Midbrain (tissue), 1 donor: ENCODE measurements at regions not wholly inside any gene's neighbourhood (a gene's known extent, or its start where the extent isn't known, plus 50 kb on each side); places are given as distances from the start of the nearest gene placed in this dataset.
A peak's percentile ranks its signal among the peaks of the same experiment; 100 is the strongest.
"Not testable (repeated sequence)": the region's sequence is repeated elsewhere in the genome, so short reads cannot be mapped to it uniquely, and the experiment has no call there.

Experiments
- DNase-seq: peaks from one replicate; lab custom pipeline; 2025; lab: John Stamatoyannopoulos, UW

DNA sequence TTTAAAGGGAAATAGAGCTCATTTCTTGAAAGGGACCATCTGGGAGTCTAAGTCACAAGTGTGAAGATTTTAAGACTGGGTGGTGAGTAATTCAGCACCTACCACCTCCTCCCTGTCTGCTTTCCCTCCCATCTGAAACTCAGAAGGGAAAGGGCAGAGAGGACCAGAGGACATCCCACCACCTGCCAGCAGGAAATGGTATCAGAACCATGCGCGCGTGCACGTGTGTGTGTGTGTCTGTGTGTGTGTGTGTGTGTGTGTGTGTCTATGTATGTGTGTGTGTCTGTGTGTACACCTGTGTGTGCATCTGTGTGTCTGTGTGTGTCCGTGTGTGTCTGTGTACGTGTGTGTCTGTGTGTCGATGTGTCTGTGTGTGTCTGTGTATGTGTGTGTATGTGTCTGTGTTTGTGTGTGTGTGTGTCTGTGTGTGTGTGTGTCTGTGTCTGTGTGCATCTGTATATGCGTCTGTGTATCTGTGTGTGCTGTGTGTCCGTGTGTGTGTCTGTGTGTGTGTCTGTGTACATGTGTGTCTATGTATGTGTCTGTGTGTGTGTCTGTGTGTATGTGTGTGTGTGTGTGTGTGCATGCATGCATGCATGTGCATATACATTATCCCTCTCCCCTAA is 76.8 kb downstream of the ZFP36L2 start:
- no peak for DNase-seq

DNA sequence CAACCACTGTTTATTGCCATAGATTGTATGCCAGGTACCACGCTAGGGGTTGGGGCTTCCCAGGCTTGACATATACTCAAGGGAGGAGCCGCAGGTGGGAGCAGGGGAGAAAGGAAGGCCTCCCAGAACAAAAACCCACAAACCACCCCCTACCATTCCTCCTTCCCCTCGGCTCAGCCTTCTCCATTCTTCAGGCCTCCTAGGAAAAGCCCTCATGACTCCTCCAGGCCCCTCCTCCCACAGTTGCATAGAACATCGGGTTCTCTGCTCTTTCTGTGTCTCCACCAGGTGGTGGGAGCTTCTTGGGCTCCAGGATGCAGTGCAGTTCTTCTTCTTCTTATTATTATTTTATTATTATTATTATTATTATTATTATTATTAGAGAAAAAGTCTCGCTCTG is 80.3 kb downstream of the ZFP36L2 start:
- DNase-seq = no peak

DNA sequence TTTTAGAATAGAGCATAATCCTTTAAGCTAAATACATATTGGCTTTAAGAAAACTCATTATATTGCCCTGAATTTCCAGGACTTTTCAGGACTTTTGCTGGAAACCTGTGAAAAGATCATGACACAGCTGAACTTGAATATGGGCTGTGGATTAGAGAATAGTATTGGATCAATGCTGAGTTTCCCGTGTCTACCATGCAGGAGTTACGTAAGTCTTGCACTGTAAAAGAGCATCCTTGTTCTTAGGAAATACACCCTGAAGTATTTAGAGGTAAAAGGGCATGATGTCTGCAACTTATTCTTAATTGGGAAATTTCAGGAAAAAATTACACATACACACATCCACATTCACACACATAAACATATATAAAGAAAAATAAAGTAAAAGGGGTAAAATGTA is 82.1 kb downstream of the ZFP36L2 start:
- no peak for DNase-seq

DNA sequence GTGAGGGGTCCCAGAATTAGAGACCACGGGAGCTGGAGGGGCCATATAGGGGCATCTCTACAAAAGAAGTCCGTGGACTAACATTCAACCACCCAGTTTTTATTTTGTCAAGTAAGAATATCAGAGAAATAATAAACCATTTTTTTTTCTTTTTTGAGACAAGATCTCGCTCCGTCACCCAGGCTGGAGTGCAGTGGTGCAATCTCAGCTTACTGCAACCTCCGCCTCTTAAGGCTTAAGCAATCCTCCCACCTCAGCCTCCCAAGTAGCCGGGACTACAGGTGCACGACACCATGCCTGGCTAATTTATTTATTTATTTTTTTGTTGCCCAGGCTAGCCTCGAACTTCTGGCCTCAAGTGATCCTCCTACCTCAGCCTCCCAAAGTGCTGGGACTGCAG is 82.7 kb downstream of the ZFP36L2 start:
- DNase-seq = no peak

DNA sequence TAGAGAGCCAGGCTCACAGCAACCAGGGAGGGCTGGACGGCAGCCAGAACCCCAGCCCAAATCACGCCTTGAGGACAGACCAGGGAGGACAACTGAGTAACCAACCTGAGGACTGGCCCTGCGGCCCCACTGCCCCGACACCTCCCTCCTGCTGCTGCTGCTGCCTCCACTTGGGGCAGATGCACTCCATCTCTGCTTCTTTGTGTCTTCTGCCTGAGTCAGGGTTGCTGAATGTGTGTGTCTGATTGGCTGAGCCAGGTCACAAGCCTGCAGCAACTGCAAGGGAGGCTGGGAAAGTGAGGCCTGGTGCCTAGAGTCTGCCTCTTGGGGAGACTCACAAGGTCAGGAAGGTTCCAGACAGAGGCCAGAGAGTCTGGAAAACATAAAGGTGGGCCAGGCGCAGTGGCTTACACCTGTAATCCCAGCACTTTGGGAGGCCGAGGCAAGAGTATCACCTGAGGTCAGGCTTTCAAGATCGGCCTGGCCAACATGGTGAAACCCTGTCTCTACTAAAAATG is 83.4 kb downstream of the ZFP36L2 start:
- no peak for DNase-seq

DNA sequence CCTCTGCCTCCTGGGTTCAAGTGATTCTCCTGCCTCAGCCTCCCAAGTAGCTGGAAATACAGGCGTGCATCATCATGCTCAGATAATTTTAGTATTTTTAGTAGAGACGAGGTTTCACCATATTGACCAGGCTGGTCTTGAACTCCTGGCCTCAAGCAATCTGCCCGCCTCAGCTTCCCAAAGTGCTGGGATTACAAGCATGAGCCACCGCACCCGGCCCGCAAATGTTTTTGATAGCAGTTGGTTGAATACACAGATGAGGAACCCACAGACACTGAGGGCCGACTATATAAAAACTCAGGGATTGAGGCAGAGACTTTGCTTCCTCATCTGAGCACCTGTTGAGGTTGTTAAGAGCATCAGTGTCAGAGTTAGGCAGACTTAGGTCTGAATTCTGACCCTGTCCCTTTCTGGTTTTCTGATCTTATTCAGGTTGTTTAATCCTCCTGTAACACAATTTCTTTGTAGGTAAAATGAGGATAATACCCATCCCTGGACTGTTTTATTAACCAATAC is 84.7 kb downstream of the ZFP36L2 start:
- DNase-seq = not testable (repeated sequence)

DNA sequence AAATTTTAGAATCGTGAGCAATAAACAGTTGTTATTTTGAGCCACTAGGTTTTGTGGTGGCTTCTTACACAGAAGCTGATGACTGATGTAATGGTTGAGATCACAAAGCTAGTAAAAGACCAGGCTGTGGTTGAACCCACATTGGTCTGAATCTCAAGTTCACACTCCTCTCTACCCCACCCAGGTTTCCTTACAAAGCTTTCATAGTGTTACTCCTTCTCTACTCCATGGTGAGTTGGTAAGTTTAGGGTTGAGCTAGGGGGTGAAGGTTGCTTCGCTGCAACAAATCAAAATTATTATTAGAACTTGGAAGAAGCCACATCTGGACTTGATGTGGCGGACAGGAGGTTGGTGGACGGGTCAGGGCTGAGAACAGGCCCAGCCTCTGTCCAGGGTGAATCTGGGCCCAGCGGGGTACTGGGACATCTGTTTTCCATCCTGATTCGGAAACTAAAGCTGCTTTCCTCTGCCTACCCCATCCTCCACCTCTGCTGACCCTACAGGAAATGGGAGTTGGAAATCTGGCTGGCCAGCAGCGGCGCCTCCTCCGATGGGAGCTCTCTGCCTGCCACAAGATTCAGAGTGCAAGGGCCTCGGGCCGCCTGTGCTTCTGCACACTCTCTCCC is 86.3 kb downstream of the ZFP36L2 start:
- no peak for DNase-seq

DNA sequence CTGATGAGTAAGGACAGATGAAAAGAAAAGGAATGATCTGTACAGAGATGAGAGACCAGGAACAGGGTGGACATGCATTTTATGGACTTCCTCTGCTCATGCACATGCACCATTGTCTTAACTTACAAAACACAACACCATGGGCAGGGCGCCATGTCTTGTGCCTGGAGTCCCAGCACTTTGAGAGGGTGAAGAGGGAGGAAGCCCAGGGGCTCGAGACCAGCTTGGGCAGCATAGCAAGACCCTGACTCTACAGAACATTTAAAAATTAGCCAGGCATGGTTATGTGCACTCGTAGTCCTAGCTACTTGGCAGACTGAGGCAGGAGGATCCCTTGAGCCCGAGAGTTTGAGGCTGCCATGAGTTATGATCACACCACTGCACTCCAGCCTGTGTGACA is 86.9 kb downstream of the ZFP36L2 start:
- no peak for DNase-seq

DNA sequence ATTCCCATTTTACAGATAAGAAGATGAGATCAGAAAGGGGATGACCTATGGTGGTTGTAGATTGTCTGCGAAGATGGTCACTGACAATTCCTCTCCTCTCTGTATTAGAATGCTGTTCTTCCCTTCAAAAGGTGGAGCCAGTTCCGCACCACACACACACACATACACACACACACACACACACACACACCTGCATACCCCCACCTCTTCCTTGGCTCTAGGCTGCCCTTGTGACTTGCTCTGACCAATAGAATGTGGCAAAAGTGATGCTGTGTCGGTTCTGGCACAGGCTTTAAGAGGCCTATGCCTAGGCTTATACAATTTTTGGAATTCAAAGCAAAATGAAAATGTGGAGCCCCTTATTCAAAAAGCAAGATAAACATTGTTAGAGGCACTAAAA is 88.0 kb downstream of the ZFP36L2 start:
- DNase-seq = no peak

DNA sequence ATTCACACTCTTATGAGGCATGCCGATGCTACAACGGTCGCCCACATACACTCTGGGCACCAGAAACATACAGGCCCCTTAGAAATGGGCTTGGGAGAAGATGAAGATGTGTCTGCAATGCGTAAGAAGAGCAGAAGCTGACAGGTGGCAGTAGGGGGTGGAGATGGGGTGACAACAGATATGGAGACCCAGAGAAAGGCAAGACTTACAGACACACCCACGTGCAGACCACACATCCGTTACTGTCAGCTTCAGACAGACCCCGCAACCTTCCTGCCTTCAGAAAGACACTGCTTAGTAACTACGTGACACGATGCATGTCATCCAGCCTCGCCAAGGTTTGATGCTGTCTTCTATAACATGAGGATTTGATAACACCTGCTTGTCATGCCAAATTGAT is 89.5 kb downstream of the ZFP36L2 start:
- no peak for DNase-seq

DNA sequence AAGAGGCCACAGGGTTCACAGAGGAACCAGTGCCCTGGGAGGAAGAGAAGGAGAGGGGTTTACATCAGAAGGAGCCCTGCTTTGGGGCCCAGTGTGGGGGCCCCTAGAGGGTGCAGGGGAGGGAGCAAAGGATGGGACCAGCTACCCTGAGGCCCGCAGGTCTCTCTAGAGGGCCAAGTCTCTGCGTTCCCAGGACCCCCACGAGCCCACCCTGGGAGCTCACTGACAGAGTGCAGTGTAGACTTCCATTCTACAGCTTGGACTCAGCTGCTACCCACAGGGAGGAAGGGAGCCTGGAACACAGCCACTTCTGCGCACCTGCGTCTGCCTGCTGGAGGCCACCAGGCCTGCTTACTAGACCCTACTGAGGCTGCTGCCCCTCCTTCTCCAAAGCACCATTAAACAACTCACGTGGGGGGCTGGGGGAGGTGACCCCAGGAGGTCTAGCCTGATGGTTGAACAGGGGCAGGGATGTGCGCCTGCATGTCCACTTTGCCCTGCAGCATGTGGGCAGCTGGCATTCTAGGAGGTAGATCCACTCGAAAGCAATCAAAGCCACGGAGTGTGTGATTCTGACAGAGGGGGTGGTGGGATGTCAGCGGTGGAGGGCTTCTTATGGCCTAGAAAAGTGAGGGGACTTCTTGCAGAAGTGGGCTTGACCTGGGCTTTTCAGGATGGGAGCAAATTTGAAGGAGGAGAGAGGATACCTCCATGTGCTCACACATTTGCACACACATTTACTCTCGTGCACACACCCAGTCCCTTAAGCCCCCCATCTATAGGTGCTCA is 90.2 kb downstream of the ZFP36L2 start:
- DNase-seq = no peak

DNA sequence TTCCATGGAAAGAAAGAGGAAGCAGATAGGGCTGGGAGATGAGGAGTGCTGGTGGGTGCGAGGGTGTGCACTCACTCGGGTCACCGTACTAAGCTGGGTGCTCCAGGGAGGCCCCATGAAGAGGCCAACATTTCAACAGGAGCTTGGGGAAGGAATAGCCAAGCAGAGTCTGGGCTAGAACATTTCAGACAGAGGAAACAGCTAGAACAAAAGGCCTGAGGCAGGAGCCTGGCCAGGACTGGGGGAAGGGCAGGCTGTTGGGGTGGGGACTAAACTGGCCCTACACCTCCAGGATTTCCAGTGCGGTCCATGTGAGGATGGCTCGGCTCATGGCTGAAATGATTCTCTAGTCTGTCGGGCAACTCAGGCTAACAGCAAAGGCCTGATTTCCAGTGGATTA is 90.8 kb downstream of the ZFP36L2 start:
- no peak for DNase-seq

DNA sequence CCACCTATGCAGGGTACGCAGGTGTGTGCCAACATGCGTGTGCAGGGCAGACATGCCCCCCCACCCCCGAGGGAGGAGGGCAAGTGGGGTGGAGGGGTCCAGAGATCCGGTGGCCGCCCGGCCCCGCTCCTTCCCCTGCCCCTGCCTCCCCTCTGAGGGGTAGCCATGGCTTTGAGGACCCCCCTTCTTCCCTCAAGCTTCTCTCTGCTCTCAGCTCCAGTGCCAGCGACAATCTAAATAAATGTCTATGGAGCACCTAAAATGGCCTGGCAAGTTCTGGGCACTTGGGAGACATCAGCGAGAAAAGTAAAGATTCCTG is 91.9 kb downstream of the ZFP36L2 start:
- no peak for DNase-seq

DNA sequence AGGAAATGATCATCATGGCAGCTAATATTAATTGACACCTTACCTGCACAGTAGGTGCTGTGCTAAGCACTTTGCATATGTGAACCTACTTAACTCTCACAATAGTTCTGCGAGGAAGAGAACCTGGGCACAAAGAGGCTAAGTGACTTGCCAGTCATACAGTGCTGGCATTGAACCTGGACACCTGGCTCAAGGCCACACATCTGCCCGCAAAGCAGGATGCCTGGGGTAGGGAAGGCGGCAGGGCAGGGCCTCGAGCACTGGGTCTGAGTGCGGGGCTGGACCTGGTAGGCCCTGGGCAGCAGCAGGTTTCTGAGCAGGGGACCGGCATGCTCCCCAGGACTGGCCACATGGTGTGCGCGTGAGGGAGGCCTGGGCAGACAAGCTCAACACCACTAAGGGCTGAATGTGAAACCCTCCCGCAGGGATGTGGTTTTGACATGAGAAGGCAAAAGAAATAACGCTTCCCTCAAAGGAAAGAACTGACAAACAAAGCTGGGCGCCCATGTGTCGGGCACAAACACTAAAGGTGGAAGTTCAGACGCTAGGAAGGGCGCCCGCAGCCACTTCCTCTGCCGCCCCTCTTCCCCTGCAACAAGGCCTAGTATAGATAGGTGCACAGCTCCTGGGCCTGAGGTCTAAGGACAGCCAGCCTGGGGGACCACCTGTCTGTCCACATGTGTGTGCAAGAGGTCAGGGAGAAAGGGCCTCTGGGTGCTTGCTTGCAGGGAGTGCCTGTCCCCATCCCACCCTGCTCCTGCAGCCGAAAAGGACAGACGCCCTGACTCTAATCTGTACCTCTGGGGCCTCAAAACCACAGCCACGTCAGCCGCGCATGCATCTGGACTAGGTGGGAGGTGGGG is 92.5 kb downstream of the ZFP36L2 start:
- DNase-seq = peak; percentile 42

DNA sequence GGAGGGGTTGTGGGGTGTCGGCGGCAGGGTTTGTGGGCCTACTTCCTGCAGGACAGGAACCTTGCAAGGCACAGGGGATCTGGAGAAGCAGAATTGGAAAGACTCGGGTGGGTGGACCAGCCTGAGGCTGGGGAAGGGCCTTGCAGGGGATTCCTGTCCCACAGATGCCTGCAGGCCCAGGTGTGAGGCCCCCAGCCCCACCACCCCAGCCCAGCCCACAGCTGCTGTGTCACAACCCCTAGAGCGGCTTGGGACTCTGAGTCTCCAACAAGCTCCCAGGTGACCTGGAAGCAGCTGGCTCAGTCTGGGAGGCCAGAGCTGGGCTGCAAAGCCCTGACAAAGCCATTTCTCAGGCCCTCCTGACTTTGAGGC is 93.1 kb downstream of the ZFP36L2 start:
- DNase-seq = no peak

DNA sequence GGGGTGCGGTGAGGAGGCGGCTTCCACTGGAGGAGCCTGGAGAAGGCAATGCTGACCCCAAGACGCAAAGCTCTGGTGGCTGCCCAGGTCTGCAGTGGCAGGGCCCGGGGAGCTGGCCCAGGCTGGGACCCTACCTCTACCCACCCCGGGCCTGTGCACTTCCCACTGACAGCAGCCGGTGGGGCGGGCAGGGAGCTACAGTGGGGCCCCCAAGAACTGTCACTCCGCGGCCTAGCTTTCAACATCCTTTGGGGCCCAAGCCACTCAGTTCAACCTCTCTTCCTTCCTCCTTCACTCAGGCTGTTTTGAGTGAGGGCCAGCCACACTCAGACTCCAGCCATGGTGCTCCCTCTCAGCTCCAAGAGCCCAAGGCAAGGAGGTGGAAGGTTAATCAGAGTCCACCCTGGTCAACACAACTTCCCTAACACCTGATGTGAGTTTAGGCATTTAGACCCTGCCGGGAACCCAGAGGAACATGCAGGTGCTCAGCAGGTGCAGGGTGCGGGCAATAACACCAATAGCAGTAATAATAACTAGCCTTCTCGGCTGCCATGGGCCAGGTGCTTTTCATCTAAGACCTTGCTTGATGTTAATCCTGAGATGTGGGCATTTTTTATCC is 93.6 kb downstream of the ZFP36L2 start:
- DNase-seq = no peak

DNA sequence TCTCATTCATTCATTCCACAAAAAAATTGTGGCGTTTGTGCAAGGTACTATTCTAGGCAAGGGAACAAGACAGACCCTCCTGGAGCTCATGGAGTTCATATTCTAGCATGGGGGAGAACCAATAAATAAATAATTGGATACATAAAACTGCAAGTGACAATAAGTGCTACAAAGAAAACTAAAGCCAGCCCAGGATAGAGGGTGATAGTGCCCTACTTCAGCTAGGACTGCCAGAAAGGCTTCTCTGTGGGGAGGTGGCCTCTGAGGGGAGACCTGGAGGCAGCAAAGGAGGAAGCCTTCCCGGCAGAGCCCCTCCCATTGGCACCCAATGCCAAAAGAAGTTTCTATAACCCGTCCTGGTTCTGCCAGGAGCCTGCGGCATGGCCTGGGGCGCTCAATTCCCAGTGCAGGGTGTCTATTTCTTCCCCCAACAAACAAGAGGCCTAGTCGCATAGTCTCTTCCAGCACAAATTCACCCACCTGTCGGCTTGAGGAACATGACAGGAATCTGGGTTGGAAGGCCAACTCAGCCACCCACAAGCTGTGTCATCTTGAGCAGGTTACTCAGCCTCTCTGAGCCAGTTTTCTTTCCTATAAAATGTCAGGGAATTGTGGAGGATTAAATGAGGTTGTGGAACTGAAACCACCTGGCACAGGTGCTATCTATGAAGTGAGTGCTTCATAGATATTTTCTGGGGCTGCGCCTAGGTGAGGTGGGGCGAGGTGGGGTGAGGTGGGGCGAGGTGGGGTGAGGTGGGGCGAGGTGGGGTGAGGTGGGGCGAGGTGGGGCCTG is 94.3 kb downstream of the ZFP36L2 start:
- no peak for DNase-seq

DNA sequence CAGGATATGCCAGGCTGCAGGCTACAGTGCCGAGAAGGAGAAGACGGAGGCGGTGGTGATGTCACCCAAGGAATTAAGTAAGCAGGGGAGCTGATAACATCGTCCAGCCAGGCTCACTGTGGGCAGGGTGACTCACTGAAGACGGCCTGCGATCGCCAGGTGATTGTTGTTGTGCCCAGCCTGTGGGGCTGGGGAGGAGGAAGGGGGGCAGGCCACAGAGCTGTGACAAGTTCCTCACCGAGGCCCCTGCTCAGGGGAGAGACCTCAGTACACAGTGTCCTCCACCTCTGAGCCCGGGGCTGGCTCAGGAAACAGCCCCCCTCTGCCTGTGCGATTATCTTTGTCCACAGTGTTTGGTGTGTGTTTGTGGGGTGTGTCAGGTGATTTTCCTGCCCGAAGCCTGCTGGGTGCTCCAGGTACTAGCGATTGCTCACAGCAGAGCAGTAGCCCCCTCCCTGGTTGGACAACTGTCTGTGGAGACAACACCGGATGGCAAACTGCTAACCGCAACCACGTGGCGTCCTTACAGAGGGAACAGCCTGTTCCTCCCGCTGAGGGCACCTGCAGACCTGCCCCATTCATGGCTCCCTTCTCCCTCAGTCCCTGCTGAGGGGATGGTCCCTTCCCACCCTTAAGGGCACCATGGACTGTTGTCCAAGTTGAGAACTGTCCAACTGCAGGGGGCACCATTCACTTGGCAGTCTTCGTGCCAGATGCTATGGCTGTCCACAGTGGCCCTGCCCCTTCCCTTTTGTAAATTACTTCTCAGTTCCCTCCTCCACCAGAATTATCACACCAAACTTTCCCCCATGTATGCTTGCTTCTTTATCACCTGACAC is 95.1 kb downstream of the ZFP36L2 start:
- peak; percentile 31 for DNase-seq

DNA sequence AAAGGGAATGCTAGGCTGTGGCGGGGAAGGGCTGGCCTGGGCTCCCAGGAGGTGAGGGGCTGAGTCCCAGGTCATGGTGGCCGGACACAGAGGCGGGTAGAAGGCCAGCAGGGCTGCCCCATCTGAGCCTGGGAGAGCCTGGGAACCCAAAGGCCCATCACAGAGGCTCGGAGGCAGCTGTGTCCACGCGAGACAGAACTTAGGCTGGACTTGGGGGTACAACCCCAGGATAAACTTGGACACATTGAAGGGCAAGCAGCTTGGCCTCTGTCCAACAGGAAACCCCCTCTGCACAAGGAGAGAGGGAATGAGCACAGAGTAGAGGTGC is 95.9 kb downstream of the ZFP36L2 start:
- DNase-seq = no peak
